Spleen (tissue), 11 donors: ENCODE measurements at regions not wholly inside any gene's neighbourhood (a gene's known extent, or its start where the extent isn't known, plus 50 kb on each side); places are given as distances from the start of the nearest gene placed in this dataset.

Experiments
- DNase-seq: peaks from one replicate; pipeline ENCODE4 v3.0.0-alpha.2; 2020
- H3K27ac ChIP-seq, 8 donors: fragments of 200-600 bp; sonication (generic) in 7 of 8; 1 replicate in 4 of 8; 2 replicates in 4 of 8; pipeline versions ENCODE4 v1.5.0 to v1.8.0; 2016 to 2021; ENCODE audit warnings: inconsistent platforms in 4 of 8, mild to moderate bottlenecking in 4 of 8, moderate library complexity in 1 of 8
- H3K27me3 ChIP-seq, 7 donors: fragments of 200-600 bp; sonication (generic) in 6 of 7; replicated peaks in 1 of 7; 1 replicate in 4 of 7; 2 replicates in 3 of 7; pipeline versions ENCODE4 v1.5.0 to v1.8.0; 2016 to 2021; ENCODE audit warnings: inconsistent platforms in 3 of 7, mild to moderate bottlenecking in 1 of 7
- H3K36me3 ChIP-seq, 6 donors: fragments of 200-600 bp; sonication (generic) in 5 of 6; 1 replicate in 4 of 6; 2 replicates in 2 of 6; pipeline versions ENCODE4 v1.5.0 to v1.8.0; 2016 to 2021; ENCODE audit warnings: inconsistent platforms in 2 of 6
- H3K4me1 ChIP-seq, 6 donors: fragments of 200-600 bp; sonication (generic) in 5 of 6; 1 replicate in 3 of 6; 2 replicates in 3 of 6; pipeline versions ENCODE4 v1.5.0 to v1.8.0; 2016 to 2021; ENCODE audit warnings: inconsistent platforms in 3 of 6
- H3K4me3 ChIP-seq, 8 donors: fragments of 200-600 bp; sonication (generic) in 7 of 8; 1 replicate in 4 of 8; 2 replicates in 4 of 8; pipeline versions ENCODE4 v1.5.0 to v1.8.0; 2016 to 2021; ENCODE audit warnings: inconsistent platforms in 4 of 8, mild to moderate bottlenecking in 4 of 8, moderate library complexity in 2 of 8
- H3K9me3 ChIP-seq, 8 donors: fragments of 200-600 bp; sonication (generic) in 7 of 8; 1 replicate in 4 of 8; 2 replicates in 4 of 8; pipeline versions ENCODE4 v1.5.0 to v1.8.0; 2016 to 2021; ENCODE audit warnings: inconsistent platforms in 4 of 8
- POLR2A ChIP-seq, 3 donors: fragments of 450-650 bp; IDR thresholded peaks; one replicate each; pipeline ENCODE4 v1.5.1; 2017; ENCODE audit warnings: antibody characterized with exemption in 3 of 3, mild to moderate bottlenecking in 1 of 3
- POLR2AphosphoS5 ChIP-seq, 3 donors: sonication (generic); formaldehyde crosslinking; IDR thresholded peaks; one replicate each; pipeline ENCODE4 v1.5.1; 2017; ENCODE audit warnings: antibody characterized with exemption in 3 of 3
- WGBS, 5 donors: extraction: QIAGEN DNeasy Blood & Tissue Kit in 3 of 5; methylation state at CpG; one replicate each; pipeline versions ENCODE4 v1.1.5 to v1.1.7; 2013 to 2018; 5-methylcytosine and 5-hydroxymethylcytosine counted together
- intact Hi-C: fragments of 100-400 bp; cut with DNase I; formaldehyde crosslinking; loops from one replicate; pipeline ENCODE4 v1.15.0; 2023; ENCODE audit warnings: low total_unique reads
- TF ChIP-seq, protein P1 (sequence below), 11 experiments: fragments of 200-600 bp in 7 of 11; fragments of 450-650 bp in 4 of 11; sonication (generic) in 4 of 11; IDR thresholded peaks in 8 of 11; conservative IDR thresholded peaks in 3 of 11; 1 replicate in 7 of 11; 2 replicates in 4 of 11; pipeline versions ENCODE4 v1.4.0 to v1.8.0; 2016 to 2021; ENCODE audit warnings: antibody characterized with exemption in 11 of 11, inconsistent platforms in 4 of 11, mild to moderate bottlenecking in 1 of 11
- donor health status: healthy with polysubstance abuse.
- donor health status: DM: no; HTN: no; CAD: no; lungs with moderate emphysema.
- donor health status: DM: no; HTN: no; CAD: no.
- donor health status: Bipolar disorder and iron deficiency.
- donor health status: healthy.
- donor health status: DM: no; HTN: no; CAD: no.
- donor health status: DM: yes; HTN: yes; CAD: no.

GRCh38 chr18:69291755-69292154 is 108.9 kb upstream of the DOK6 start:
- WGBS, 5 donors: 80 to 85% (median 81%) methylated on average over 5 of the region's 5 CpGs
- intact Hi-C loops: no loop called here
- H3K4me3 ChIP-seq: no peak overlapping the region
- TF ChIP-seq, protein P1, sequence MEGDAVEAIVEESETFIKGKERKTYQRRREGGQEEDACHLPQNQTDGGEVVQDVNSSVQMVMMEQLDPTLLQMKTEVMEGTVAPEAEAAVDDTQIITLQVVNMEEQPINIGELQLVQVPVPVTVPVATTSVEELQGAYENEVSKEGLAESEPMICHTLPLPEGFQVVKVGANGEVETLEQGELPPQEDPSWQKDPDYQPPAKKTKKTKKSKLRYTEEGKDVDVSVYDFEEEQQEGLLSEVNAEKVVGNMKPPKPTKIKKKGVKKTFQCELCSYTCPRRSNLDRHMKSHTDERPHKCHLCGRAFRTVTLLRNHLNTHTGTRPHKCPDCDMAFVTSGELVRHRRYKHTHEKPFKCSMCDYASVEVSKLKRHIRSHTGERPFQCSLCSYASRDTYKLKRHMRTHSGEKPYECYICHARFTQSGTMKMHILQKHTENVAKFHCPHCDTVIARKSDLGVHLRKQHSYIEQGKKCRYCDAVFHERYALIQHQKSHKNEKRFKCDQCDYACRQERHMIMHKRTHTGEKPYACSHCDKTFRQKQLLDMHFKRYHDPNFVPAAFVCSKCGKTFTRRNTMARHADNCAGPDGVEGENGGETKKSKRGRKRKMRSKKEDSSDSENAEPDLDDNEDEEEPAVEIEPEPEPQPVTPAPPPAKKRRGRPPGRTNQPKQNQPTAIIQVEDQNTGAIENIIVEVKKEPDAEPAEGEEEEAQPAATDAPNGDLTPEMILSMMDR (IDR thresholded peaks at IDR 0.05 in 8 of 11, conservative IDR thresholded peaks at IDR 0.05 in 3 of 11): no peak
- no peak for TF ChIP-seq POLR2AphosphoS5 (IDR thresholded peaks at IDR 0.05)
- no peak for TF ChIP-seq POLR2A (IDR thresholded peaks at IDR 0.05)
- no peaks in the 10 kb centered on the region for H3K27me3 ChIP-seq
- no peak overlapping the region for H3K27ac ChIP-seq
- peaks cover 0 to 5% (median 1%) of the 10 kb centered on the region in 8 donors for H3K9me3 ChIP-seq
- DNase-seq: no peak
- H3K4me1 ChIP-seq: no peaks in the 10 kb centered on the region
- H3K36me3 ChIP-seq: no peaks in the 10 kb centered on the region

- Histone ChIP-seq H3K4me3 (no peak overlapping the region), H3K27me3 (no peaks in the 10 kb centered on the region), H3K27ac (no peak overlapping the region), H3K4me1 (no peaks in the 10 kb centered on the region), H3K9me3 (peaks cover 0 to 19% (median 11%) of the 10 kb centered on the region in 8 donors), H3K36me3 (no peaks in the 10 kb centered on the region)
- intact Hi-C loops: no loop called here
- WGBS, 5 donors: 54 to 85% (median 79%) methylated on average over 3 of the region's 3 CpGs
- DNase-seq: no peak
- TF ChIP-seq POLR2AphosphoS5 (IDR thresholded peaks at IDR 0.05): no peak
- TF ChIP-seq, protein P1 (IDR thresholded peaks at IDR 0.05 in 8 of 11, conservative IDR thresholded peaks at IDR 0.05 in 3 of 11): no peak
- no peak for TF ChIP-seq POLR2A (IDR thresholded peaks at IDR 0.05)
These were observed 100.5 kb upstream of the DOK6 start for GRCh38 chr18:69300185-69300584.

DNA sequence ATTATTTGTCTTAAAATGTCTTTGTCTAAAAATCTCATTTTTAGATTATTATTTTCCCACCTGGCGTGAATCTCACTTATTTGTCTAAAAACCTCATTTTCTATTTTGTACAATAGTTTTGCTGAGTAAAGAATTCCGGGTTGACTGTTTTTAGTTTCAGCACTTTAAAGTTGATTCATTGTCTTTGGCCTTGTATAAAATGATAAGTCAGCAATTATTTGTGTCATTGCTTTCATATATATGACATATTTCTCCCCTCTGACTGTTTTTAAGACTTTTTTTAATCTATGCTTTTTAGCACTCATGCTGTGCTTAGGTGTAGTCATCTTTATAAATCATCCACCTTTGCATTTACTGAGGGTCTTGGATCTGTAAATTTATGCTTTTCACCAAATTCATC is 92.1 kb upstream of the DOK6 start:
- H3K36me3 ChIP-seq: no peaks in the 10 kb centered on the region
- no peak overlapping the region for H3K27ac ChIP-seq
- no peak overlapping the region for H3K4me3 ChIP-seq
- DNase-seq: no peak
- no peaks in the 10 kb centered on the region for H3K4me1 ChIP-seq
- TF ChIP-seq POLR2AphosphoS5 (IDR thresholded peaks at IDR 0.05): no peak
- TF ChIP-seq POLR2A (IDR thresholded peaks at IDR 0.05): no peak
- TF ChIP-seq, protein P1 (IDR thresholded peaks at IDR 0.05 in 8 of 11, conservative IDR thresholded peaks at IDR 0.05 in 3 of 11): no peak
- peaks cover 0 to 16% (median 3%) of the 10 kb centered on the region in 8 donors for H3K9me3 ChIP-seq
- 67 to 83% (median 81%) methylated on average over 2 of the region's 2 CpGs for WGBS, 5 donors
- intact Hi-C loops: no loop called here
- H3K27me3 ChIP-seq: no peaks in the 10 kb centered on the region

DNA sequence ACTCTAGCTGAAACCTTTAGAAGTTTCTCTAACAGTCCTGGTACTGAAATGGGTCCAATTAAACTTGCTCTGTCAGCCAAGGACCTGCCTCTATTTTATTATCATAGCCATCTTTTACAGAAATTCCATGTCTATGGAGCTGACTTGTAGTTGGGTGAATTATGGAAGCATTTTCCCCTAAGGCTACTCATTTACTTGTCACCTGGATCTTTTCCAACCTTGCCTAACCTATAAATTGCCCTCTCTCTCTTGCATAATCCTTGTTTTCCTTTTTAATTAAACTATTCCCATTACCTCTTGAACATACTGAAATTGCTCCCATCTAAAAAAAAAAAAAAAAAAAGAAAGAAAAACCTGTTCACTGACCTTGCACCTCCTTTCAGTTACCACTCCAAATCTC is 74.6 kb upstream of the DOK6 start:
- intact Hi-C loops: no loop called here
- Histone ChIP-seq H3K27ac (no peak overlapping the region), H3K36me3 (no peaks in the 10 kb centered on the region), H3K27me3 (no peaks in the 10 kb centered on the region), H3K4me1 (no peaks in the 10 kb centered on the region), H3K9me3 (peaks cover 0 to 9% (median 0%) of the 10 kb centered on the region in 8 donors), H3K4me3 (no peak overlapping the region)
- DNase-seq: no peak
- TF ChIP-seq POLR2AphosphoS5 (IDR thresholded peaks at IDR 0.05): no peak
- TF ChIP-seq, protein P1 (IDR thresholded peaks at IDR 0.05 in 8 of 11, conservative IDR thresholded peaks at IDR 0.05 in 3 of 11): no peak
- TF ChIP-seq POLR2A (IDR thresholded peaks at IDR 0.05): no peak
